GM20000 (cell line): ENCODE measurements at regions not wholly inside any gene's neighbourhood (a gene's known extent, or its start where the extent isn't known, plus 50 kb on each side); places are given as distances from the start of the nearest gene placed in this dataset.

Source experiments
- DNase-seq: peaks from one replicate; pipeline ENCODE4 v3.0.0; 2012; ENCODE audit warnings: low spot score
- TF ChIP-seq, protein P1 (sequence below): IDR thresholded peaks from 2 replicates; pipeline ENCODE4 v1.5.1; 2012; ENCODE audit warnings: mild to moderate bottlenecking, control low read depth; ENCODE audit errors: extremely low read depth, missing control alignments

DNA sequence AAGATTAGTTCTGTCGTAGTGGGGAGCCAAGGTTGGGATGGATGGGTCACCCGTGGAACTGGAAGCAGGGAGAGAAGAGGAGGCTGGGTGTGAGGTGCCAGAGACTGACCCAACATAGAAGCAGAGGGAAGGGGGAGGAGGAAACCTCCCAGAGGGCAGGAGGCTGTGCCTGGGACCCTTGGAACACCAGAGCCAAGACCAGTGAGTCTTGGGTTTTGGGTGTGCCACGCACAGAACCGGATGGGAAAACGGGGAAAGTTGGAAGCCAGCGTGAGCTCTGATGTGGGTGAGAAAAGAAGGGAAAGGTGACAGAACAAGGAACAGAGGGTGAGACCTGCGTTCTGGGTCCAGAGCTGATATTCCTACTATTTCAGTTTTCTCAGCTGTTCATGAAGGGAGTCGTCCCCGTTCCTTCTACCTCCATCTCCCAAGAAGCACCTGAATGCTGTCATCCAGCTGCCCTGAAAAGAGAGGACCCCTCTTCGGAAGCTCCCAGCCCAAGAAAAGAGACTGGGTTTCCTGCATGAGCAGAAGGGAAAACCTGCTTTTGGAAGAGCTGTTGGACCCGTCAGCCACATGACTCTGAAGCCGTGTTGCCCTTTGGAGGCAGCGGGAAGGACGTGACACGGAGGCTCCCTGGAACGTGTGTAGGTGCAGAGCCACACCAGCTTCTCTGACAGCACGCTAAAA, 250.1 kb downstream of the NDUFA10 start:
- DNase-seq: no peak
- TF ChIP-seq, protein P1, sequence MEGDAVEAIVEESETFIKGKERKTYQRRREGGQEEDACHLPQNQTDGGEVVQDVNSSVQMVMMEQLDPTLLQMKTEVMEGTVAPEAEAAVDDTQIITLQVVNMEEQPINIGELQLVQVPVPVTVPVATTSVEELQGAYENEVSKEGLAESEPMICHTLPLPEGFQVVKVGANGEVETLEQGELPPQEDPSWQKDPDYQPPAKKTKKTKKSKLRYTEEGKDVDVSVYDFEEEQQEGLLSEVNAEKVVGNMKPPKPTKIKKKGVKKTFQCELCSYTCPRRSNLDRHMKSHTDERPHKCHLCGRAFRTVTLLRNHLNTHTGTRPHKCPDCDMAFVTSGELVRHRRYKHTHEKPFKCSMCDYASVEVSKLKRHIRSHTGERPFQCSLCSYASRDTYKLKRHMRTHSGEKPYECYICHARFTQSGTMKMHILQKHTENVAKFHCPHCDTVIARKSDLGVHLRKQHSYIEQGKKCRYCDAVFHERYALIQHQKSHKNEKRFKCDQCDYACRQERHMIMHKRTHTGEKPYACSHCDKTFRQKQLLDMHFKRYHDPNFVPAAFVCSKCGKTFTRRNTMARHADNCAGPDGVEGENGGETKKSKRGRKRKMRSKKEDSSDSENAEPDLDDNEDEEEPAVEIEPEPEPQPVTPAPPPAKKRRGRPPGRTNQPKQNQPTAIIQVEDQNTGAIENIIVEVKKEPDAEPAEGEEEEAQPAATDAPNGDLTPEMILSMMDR: no peak

DNA sequence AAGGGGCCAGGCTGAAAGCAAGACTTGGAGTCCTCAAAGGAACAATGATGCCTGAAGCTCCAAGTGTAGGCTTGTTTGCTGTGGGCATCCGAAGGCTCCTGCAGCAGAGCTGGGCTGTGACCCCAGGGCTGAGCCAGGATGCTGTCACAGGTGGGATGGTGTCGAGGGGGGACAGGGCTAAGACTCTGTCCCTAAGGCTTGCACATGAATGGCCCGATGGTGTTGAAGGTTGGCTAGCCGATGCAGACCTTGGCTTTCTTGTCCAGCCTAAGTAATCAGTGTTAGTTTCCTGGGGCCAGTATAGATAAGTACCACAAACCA, 251.0 kb downstream of the NDUFA10 start:
- DNase-seq: no peak
- TF ChIP-seq, protein P1: no peak

DNA sequence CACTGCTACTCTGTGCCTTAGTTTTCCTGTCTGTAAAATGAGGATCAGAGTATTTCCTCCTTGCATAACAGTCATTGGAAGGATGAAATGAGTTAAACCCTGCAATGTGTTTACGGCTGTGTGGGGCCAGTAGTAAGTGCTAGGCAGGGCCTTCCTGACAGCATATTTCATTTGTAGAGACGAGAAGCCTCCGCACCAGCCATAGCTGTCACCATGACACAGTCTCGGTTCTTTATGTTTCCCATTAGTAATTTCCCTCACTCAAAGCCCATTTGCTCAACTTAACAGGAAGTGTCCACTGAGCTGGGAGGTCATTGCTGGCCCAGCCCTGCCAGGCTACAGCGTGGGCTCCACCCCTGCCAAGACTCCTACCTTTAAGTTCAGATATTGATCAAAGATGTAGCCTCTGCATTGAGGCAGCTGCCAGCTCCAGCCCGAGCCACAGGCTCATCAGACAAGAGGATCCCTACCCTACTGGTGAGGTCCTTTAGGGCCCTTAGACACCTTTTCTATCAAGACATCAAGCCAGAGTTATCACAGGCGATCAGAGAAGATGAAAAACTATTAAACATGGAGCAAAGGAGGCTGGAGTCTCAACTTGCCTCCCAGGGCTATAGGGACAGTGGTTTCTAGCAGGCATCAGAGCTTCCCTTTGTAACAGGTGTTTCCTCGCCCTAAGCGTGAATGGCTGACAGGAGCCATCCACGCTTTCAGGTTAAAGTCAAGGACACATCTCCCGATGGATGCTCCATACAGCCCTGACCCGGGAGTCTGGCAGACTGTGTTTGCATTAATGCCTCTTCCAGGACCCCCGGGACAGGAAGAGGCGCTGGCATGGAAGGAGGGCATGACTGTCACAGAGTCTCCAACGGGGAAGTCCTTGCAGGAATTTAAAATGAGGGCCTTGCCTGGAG, 251.7 kb downstream of the NDUFA10 start:
- TF ChIP-seq, protein P1: no peak
- DNase-seq: no peak

DNA sequence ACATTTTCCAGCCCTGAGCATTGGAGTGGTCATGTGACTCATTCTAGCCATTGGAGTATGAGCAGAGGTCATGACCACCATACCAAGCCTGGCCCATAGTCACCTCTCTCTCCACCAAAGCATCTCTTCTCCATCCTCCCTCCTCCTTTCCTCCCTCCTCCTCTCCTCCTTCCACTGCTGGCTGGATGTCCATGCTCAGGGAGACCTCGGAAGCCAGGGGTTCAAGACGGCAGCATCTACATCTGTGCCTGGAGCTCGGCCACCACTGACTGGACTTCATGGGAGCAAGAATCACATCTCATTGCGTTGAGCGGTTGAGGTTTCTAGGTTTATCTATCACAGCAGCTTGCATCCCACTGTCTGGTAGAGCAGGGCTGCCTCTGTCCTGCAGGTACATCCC, 252.4 kb downstream of the NDUFA10 start:
- TF ChIP-seq, protein P1: no peak
- DNase-seq: no peak

DNA sequence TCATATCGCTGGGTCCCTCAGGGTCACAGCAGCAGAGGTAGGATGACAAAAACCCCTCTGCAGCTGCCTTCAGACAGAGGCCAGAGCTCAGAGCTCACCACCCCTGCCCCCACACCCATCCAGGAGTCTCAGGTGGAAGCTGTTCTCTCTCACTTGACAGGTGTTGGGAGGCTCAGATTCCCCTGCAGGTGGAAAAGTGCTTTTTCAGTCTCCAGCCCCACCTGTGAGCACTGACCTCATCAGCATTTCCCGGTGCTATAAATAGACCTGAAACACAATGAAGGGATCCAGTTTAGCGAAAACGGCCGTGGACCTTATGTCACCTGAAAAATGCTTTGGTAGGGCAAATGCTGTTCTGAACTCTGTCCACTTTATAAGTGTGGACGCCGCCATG, 254.9 kb downstream of the NDUFA10 start:
- no peak for DNase-seq
- TF ChIP-seq, protein P1: no peak

DNA sequence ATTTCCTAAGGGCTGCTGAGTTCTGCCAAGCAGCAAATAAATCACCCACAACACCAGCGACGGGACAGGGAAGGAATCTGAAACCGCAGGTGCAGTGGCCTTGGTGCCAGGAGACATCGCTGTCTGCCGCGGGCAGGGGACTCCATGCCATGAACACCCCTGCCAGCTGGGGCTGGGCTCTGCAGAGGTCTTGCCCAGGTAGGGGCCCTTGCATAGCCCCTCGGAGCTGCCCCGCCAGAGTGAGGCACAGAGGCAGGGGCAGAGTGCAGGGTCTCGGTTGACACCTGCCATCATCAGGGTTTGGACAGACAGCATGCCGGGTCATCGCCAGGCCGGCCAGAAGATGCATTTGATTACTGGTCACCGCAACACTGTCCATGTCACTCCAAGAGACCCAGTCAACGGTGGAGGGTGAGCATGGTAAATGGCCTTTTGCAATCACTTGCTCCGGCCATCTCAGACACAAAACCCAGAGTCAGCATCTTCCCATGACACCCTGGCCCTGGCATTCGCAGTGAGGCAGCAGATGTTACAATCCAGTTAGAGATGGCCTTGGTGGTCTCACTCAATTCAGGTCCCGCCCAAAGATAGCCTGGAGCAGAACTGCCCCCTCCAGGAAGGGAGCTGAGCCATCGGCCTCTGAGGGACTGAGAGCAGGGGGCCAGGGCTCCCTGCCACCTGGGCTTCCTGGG, 255.4 kb downstream of the NDUFA10 start:
- TF ChIP-seq, protein P1: no peak
- no peak for DNase-seq
